GM03348 (cell line): ENCODE measurements at regions not wholly inside any gene's neighbourhood (a gene's known extent, or its start where the extent isn't known, plus 50 kb on each side); places are given as distances from the start of the nearest gene placed in this dataset.

Source experiments
- DNase-seq: peaks from one replicate; pipeline ENCODE4 v3.0.0; 2012; ENCODE audit warnings: low spot score

- DNase-seq, result no peak
Measured at GRCh38 chr2:41694536-41695049, 353.2 kb upstream of the PKDCC start.

- DNase-seq, result no peak
Measured at GRCh38 chr2:41695198-41696113, 352.4 kb upstream of the PKDCC start.

- no peak for DNase-seq
Measured at GRCh38 chr2:41697389-41697788, 350.4 kb upstream of the PKDCC start.

GRCh38 chr2:41698678-41699422, 349.0 kb upstream of the PKDCC start:
- peak; percentile 53 for DNase-seq

- no peak for DNase-seq
Measured at GRCh38 chr2:41701231-41701630, 346.6 kb upstream of the PKDCC start.

GRCh38 chr2:41703123-41703522, 344.7 kb upstream of the PKDCC start:
- no peak for DNase-seq

GRCh38 chr2:41705634-41706033, 342.2 kb upstream of the PKDCC start:
- no peak for DNase-seq

GRCh38 chr2:41706286-41706685, 341.5 kb upstream of the PKDCC start:
- DNase-seq, result no peak

GRCh38 chr2:41707790-41708451, 339.9 kb upstream of the PKDCC start:
- DNase-seq, result no peak

GRCh38 chr2:41709702-41710599, 337.9 kb upstream of the PKDCC start:
- no peak for DNase-seq

- DNase-seq, result peak; percentile 31
Measured at GRCh38 chr2:41710944-41711343, 336.9 kb upstream of the PKDCC start.

- no peak for DNase-seq
Measured at GRCh38 chr2:41711736-41712135, 336.1 kb upstream of the PKDCC start.

- DNase-seq, result no peak
Measured at GRCh38 chr2:41716497-41716896, 331.3 kb upstream of the PKDCC start.

GRCh38 chr2:41717839-41718238, 330.0 kb upstream of the PKDCC start:
- DNase-seq, result no peak

- DNase-seq, result no peak
Measured at GRCh38 chr2:41718705-41719104, 329.1 kb upstream of the PKDCC start.

GRCh38 chr2:41719756-41720155, 328.1 kb upstream of the PKDCC start:
- DNase-seq, result no peak

GRCh38 chr2:41720331-41721251, 327.2 kb upstream of the PKDCC start:
- no peak for DNase-seq

- DNase-seq, result peak; percentile 33
Measured at GRCh38 chr2:41722668-41723369, 325.0 kb upstream of the PKDCC start.

- DNase-seq, result no peak
Measured at GRCh38 chr2:41723526-41723925, 324.3 kb upstream of the PKDCC start.

GRCh38 chr2:41724465-41724864, 323.4 kb upstream of the PKDCC start:
- DNase-seq, result no peak
